HG02973 (cell line): ENCODE measurements at regions not wholly inside any gene's neighbourhood (a gene's known extent, or its start where the extent isn't known, plus 50 kb on each side); places are given as distances from the start of the nearest gene placed in this dataset.
"Not testable (repeated sequence)": the region's sequence is repeated elsewhere in the genome, so short reads cannot be mapped to it uniquely, and the experiment has no call there.

ENCODE experiments used
- ATAC-seq: cut with Tn5 transposase; IDR thresholded peaks from one replicate; pipeline ENCODE4 v1.9.1; 2021; ENCODE audit warnings: moderate library complexity; ENCODE audit not compliant: unreplicated experiment

DNA sequence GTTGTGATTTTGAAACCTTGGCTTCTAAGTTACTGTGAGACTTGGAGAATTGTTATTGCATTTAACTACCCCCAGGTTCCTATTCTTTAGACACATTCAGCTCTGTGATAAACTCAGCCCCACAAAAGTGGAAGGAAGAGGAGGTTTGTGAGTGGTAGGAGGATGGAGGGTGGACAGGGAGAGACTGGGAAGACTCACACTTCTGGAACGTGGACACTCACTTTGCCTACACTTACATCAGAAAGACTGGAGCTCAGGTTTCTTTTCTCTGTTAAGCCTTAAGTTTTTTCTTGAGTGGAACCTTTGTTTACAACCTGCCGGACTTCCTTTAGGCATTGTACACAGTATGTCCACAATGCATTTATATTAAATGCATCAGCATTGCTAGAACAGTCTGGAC is 99.0 kb downstream of the AREG start:
- ATAC-seq, result no peak

GRCh38 chr4:74544655-74545361 is 99.9 kb downstream of the AREG start:
- no peak for ATAC-seq

- ATAC-seq, result no peak
Observed at GRCh38 chr4:74545448-74545847, 100.5 kb downstream of the AREG start.

- ATAC-seq, result no peak
Observed at GRCh38 chr4:74546057-74546456, 101.1 kb downstream of the AREG start.

- ATAC-seq, result no peak
Observed at GRCh38 chr4:74547042-74547441, 102.1 kb downstream of the AREG start.

GRCh38 chr4:74548561-74548960 is 103.6 kb downstream of the AREG start:
- ATAC-seq, result no peak

DNA sequence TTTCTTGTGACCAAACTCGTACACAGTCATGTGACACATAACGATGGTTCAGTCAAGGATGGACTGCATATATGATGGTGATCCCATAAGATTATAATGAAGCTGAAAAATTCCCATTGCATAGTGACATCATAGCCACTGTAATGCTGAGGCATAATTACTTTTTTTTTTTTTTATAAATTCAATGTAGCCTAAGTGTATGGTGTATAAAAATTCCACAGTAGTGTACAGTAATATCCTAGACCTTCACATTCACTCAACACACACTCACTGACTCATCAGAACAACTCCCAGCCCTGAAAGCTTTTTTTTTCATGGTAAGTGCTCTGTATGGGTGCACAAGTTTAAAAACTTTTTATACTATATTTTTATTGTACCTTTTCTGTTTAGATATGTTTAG is 105.0 kb downstream of the AREG start:
- no peak for ATAC-seq

- ATAC-seq, result no peak
Observed at GRCh38 chr4:74555231-74555630, 110.3 kb downstream of the AREG start.

DNA sequence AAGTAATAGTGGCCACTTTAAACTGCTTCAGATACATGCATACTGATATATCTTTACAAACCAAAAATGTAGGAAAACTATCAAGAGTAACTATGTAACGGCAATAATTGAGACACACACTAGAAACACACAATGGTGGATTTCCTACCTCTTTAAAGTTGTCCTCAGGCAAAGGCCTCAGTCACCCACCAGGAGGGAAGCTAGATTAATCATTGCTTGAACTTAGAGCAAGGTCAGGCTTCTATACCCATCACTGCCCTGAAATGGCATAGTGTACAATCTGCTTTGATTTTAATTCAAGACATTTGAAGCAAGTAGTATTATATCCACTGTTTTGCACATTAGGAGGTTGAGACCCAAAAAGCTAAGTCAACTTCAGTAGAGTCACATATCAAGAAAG is 110.9 kb downstream of the AREG start:
- no peak for ATAC-seq

GRCh38 chr4:74559853-74560252 is 114.9 kb downstream of the AREG start:
- ATAC-seq, result no peak

- ATAC-seq, result no peak
Observed at GRCh38 chr4:74567981-74568380, 123.0 kb downstream of the AREG start.

- ATAC-seq, result no peak
Observed at GRCh38 chr4:74570095-74570494, 125.2 kb downstream of the AREG start.

GRCh38 chr4:74578329-74578728 is 133.4 kb downstream of the AREG start:
- no peak for ATAC-seq

DNA sequence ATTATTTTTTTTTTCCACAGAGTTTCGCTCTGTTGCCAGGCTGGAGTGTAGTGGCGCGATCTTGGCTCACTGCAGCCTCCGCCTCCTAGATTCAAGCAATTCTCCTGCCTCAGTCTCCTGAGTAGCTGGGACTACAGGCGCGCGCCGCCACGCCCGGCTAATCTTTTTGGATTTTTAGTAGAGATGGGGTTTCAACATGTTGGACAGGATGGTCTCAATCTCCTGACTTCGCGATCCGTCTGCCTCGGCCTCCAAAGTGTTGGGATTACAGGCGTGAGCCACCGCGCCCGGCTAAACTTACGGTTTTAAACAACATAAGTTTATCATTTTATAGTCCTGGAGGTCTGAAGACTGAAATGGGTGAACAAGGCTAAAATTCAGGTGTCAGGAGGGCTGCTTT is 133.9 kb downstream of the AREG start:
- not testable (repeated sequence) for ATAC-seq

DNA sequence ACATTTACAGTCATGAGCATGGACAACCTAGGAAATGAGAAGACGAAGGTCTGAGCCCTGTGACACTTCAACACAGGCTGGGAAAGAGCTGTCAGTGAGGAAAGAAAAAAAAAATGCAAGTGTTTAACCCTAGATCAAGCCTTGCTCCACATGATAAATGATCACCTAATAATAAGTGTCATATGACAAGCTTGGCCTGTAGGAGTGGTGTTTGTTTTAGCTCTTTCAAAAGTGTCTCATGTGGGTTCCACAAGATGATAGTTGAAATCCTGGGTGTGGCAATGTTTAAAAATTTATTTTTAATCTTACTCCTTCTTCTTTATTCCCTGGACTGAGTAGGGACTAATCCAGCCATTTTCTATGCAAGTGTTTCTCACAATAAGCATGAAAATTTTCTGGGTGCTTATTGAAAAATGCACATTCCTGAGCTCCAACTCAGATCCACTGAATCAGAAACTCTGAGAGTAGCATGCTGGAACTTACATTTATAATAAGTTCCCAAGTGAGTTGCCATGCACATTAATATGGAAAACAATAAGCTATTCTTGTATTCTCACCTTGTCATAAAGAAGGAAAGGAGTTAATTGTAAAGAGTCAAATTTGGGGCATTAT is 138.3 kb downstream of the AREG start:
- ATAC-seq, result no peak

GRCh38 chr4:74583757-74584156 is 138.8 kb downstream of the AREG start:
- no peak for ATAC-seq

- no peak for ATAC-seq
Observed at GRCh38 chr4:74588350-74588749, 143.4 kb downstream of the AREG start.

- ATAC-seq, result no peak
Observed at GRCh38 chr4:74590476-74590875, 145.5 kb downstream of the AREG start.

GRCh38 chr4:74598611-74599325 is 153.8 kb downstream of the AREG start:
- no peak for ATAC-seq

- no peak for ATAC-seq
Observed at GRCh38 chr4:74603186-74603585, 158.2 kb downstream of the AREG start.

- no peak for ATAC-seq
Observed at GRCh38 chr4:74608151-74608949, 163.4 kb downstream of the AREG start.
